ENCODE measurements at regions not wholly inside any gene's neighbourhood (a gene's known extent, or its start where the extent isn't known, plus 50 kb on each side); places are given as distances from the start of the nearest gene placed in this dataset.

- Histone ChIP-seq H3K4me2 (ENCODE audit: insufficient read depth, low read length, poor library complexity, severe bottlenecking) (no peak overlapping the region), H2BK12ac (ENCODE audit: low read length) (no peak overlapping the region), H3K9ac (ENCODE audit: low read depth, low read length, poor library complexity) (no peak overlapping the region), H3K4me1 (ENCODE audit: control insufficient read depth in 2 of 2, insufficient read depth in 1 of 2, low read depth in 1 of 2, low read length in 2 of 2) (no peaks in the 10 kb centered on the region), H2BK15ac (ENCODE audit: low read length) (no peak overlapping the region), H2AK5ac (ENCODE audit: low read depth, low read length) (no peak overlapping the region), H3K9me3 (replicated peaks in 1 of 2; ENCODE audit: control insufficient read depth in 2 of 2, insufficient read depth in 1 of 2, low read depth in 1 of 2, low read length in 2 of 2) (peaks cover 0 to 1% of the 10 kb centered on the region in 2 donors), H3K4me3 (ENCODE audit: low read length in 2 of 2) (no peak overlapping the region), H2BK5ac (ENCODE audit: low read length) (no peak overlapping the region), H3K14ac (ENCODE audit: low read length) (no peak overlapping the region), H3K18ac (ENCODE audit: low read length) (no peak overlapping the region), H2AFZ (ENCODE audit: low read length) (no peak overlapping the region), H3K27me3 (ENCODE audit: control insufficient read depth in 3 of 3, insufficient read depth in 3 of 3, low read depth in 1 of 3, low read length in 3 of 3) (no peaks in the 10 kb centered on the region), H4K91ac (ENCODE audit: low read depth, low read length, poor library complexity) (no peak overlapping the region), H3K36me3 (replicated peaks in 1 of 2; ENCODE audit: control insufficient read depth in 2 of 2, insufficient read depth in 2 of 2, low read length in 2 of 2) (no peaks in the 10 kb centered on the region), H4K8ac (ENCODE audit: low read depth, low read length) (no peak overlapping the region), H3K27ac (replicated peaks; ENCODE audit: low read length) (no peak overlapping the region), H3K4ac (ENCODE audit: low read length) (no peak overlapping the region), H3K23ac (ENCODE audit: low read depth, low read length, poor library complexity) (no peak overlapping the region), H2BK120ac (ENCODE audit: low read depth, low read length) (no peak overlapping the region), H3K79me1 (ENCODE audit: low read depth, low read length) (no peaks in the 10 kb centered on the region)
- WGBS, 2 donors (ENCODE audit: extremely low coverage in 2 of 2, insufficient read length in 2 of 2, insufficient replicate concordance in 1 of 2) = no CpG with 5 or more reads among the region's 1 CpG
- no peak for DNase-seq (ENCODE audit: low spot score)
Measured at GRCh38 chr2:77642339-77642738, 120.2 kb upstream of the LRRTM4 start.

DNA sequence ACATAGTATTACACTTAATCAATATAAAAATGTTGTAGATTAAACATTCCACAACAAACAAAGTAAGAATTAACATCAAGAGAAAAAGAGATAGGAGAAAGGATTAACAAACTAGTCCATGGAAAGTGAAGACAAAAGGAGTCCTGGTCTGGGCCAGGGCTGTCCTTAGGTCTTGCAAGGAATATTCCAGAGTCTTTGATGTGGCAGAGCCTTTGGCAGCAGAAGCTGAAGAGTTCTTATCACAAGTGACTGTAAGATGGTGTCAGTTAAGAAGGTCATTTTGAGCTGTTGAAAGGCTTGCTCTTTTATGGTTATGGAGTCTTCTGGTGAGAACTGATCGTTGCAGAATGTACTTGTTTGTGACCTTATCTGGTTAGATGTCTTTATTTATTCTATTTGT is 127.7 kb upstream of the LRRTM4 start:
- no peaks in the 10 kb centered on the region for H3K79me1 ChIP-seq (ENCODE audit: low read depth, low read length)
- H2BK5ac ChIP-seq (ENCODE audit: low read length) = no peak overlapping the region
- no peak overlapping the region for H2AK5ac ChIP-seq (ENCODE audit: low read depth, low read length)
- H3K9ac ChIP-seq (ENCODE audit: low read depth, low read length, poor library complexity) = no peak overlapping the region
- H3K23ac ChIP-seq (ENCODE audit: low read depth, low read length, poor library complexity) = no peak overlapping the region
- H2BK15ac ChIP-seq (ENCODE audit: low read length) = no peak overlapping the region
- no peaks in the 10 kb centered on the region for H3K36me3 ChIP-seq (replicated peaks in 1 of 2; ENCODE audit: control insufficient read depth in 2 of 2, insufficient read depth in 2 of 2, low read length in 2 of 2)
- no peak overlapping the region for H4K91ac ChIP-seq (ENCODE audit: low read depth, low read length, poor library complexity)
- no peak for DNase-seq (ENCODE audit: low spot score)
- H3K4me1 ChIP-seq (ENCODE audit: control insufficient read depth in 2 of 2, insufficient read depth in 1 of 2, low read depth in 1 of 2, low read length in 2 of 2) = no peaks in the 10 kb centered on the region
- H3K4me3 ChIP-seq (ENCODE audit: low read length in 2 of 2) = no peak overlapping the region
- no peaks in the 10 kb centered on the region for H3K9me3 ChIP-seq (replicated peaks in 1 of 2; ENCODE audit: control insufficient read depth in 2 of 2, insufficient read depth in 1 of 2, low read depth in 1 of 2, low read length in 2 of 2)
- no peaks in the 10 kb centered on the region for H3K27me3 ChIP-seq (ENCODE audit: control insufficient read depth in 3 of 3, insufficient read depth in 3 of 3, low read depth in 1 of 3, low read length in 3 of 3)
- H4K8ac ChIP-seq (ENCODE audit: low read depth, low read length) = no peak overlapping the region
- no peak overlapping the region for H3K14ac ChIP-seq (ENCODE audit: low read length)
- H3K18ac ChIP-seq (ENCODE audit: low read length) = no peak overlapping the region
- H2BK12ac ChIP-seq (ENCODE audit: low read length) = no peak overlapping the region
- no peak overlapping the region for H3K4me2 ChIP-seq (ENCODE audit: insufficient read depth, low read length, poor library complexity, severe bottlenecking)
- no peak overlapping the region for H2BK120ac ChIP-seq (ENCODE audit: low read depth, low read length)
- H2AFZ ChIP-seq (ENCODE audit: low read length) = no peak overlapping the region
- H3K27ac ChIP-seq (replicated peaks; ENCODE audit: low read length) = no peak overlapping the region
- no CpG with 5 or more reads among the region's 1 CpG for WGBS, 2 donors (ENCODE audit: extremely low coverage in 2 of 2, insufficient read length in 2 of 2, insufficient replicate concordance in 1 of 2)
- H3K4ac ChIP-seq (ENCODE audit: low read length) = no peak overlapping the region

DNA sequence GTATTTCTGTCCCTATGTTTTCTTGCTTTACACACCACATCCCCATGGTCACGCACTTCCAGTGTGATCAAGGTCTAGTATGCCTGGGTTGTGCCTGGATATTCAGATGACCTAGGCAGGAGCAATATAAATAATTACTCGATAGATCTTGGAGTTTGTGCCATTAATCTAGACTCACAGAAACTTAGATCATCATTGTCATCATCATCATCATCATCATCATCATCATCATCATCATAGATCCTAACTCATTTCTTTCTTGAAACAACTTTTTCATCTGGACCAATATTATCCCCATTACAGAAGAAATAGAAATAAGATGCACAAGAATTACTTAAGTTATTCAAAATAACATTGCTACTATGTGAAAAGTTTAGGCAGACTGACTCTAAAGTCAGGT is 130.3 kb upstream of the LRRTM4 start:
- Histone ChIP-seq H3K4me1 (ENCODE audit: control insufficient read depth in 2 of 2, insufficient read depth in 1 of 2, low read depth in 1 of 2, low read length in 2 of 2) (no peaks in the 10 kb centered on the region), H4K91ac (ENCODE audit: low read depth, low read length, poor library complexity) (no peak overlapping the region), H3K4ac (ENCODE audit: low read length) (no peak overlapping the region), H3K9ac (ENCODE audit: low read depth, low read length, poor library complexity) (no peak overlapping the region), H3K4me3 (ENCODE audit: low read length in 2 of 2) (no peak overlapping the region), H3K36me3 (replicated peaks in 1 of 2; ENCODE audit: control insufficient read depth in 2 of 2, insufficient read depth in 2 of 2, low read length in 2 of 2) (no peaks in the 10 kb centered on the region), H2BK15ac (ENCODE audit: low read length) (no peak overlapping the region), H3K79me1 (ENCODE audit: low read depth, low read length) (no peaks in the 10 kb centered on the region), H2BK12ac (ENCODE audit: low read length) (no peak overlapping the region), H3K14ac (ENCODE audit: low read length) (no peak overlapping the region), H3K4me2 (ENCODE audit: insufficient read depth, low read length, poor library complexity, severe bottlenecking) (no peak overlapping the region), H3K18ac (ENCODE audit: low read length) (no peak overlapping the region), H3K23ac (ENCODE audit: low read depth, low read length, poor library complexity) (no peak overlapping the region), H3K9me3 (replicated peaks in 1 of 2; ENCODE audit: control insufficient read depth in 2 of 2, insufficient read depth in 1 of 2, low read depth in 1 of 2, low read length in 2 of 2) (no peaks in the 10 kb centered on the region), H2BK5ac (ENCODE audit: low read length) (no peak overlapping the region), H3K27ac (replicated peaks; ENCODE audit: low read length) (no peak overlapping the region), H2AFZ (ENCODE audit: low read length) (no peak overlapping the region), H3K27me3 (ENCODE audit: control insufficient read depth in 3 of 3, insufficient read depth in 3 of 3, low read depth in 1 of 3, low read length in 3 of 3) (no peaks in the 10 kb centered on the region), H2BK120ac (ENCODE audit: low read depth, low read length) (no peak overlapping the region), H4K8ac (ENCODE audit: low read depth, low read length) (no peak overlapping the region), H2AK5ac (ENCODE audit: low read depth, low read length) (no peak overlapping the region)
- WGBS, 2 donors (ENCODE audit: extremely low coverage in 2 of 2, insufficient read length in 2 of 2, insufficient replicate concordance in 1 of 2) = no CpG with 5 or more reads among the region's 2 CpGs
- no peak for DNase-seq (ENCODE audit: low spot score)

GRCh38 chr2:77664491-77664890 is 142.3 kb upstream of the LRRTM4 start:
- no peak overlapping the region for H2BK15ac ChIP-seq (ENCODE audit: low read length)
- no CpG with 5 or more reads among the region's 2 CpGs for WGBS, 2 donors (ENCODE audit: extremely low coverage in 2 of 2, insufficient read length in 2 of 2, insufficient replicate concordance in 1 of 2)
- H3K4me2 ChIP-seq (ENCODE audit: insufficient read depth, low read length, poor library complexity, severe bottlenecking) = no peak overlapping the region

More at GRCh38 chr2:77664491-77664890, 142.3 kb upstream of the LRRTM4 start:
- H3K4me3 ChIP-seq (ENCODE audit: low read length in 2 of 2) = no peak overlapping the region
- H3K79me1 ChIP-seq (ENCODE audit: low read depth, low read length) = no peaks in the 10 kb centered on the region
- no peaks in the 10 kb centered on the region for H3K36me3 ChIP-seq (replicated peaks in 1 of 2; ENCODE audit: control insufficient read depth in 2 of 2, insufficient read depth in 2 of 2, low read length in 2 of 2)
- H3K4me1 ChIP-seq (ENCODE audit: control insufficient read depth in 2 of 2, insufficient read depth in 1 of 2, low read depth in 1 of 2, low read length in 2 of 2) = no peaks in the 10 kb centered on the region
- H2AFZ ChIP-seq (ENCODE audit: low read length) = no peak overlapping the region
- no peak overlapping the region for H2BK5ac ChIP-seq (ENCODE audit: low read length)
- H3K18ac ChIP-seq (ENCODE audit: low read length) = no peak overlapping the region
- no peak overlapping the region for H2BK12ac ChIP-seq (ENCODE audit: low read length)
- H3K9me3 ChIP-seq (replicated peaks in 1 of 2; ENCODE audit: control insufficient read depth in 2 of 2, insufficient read depth in 1 of 2, low read depth in 1 of 2, low read length in 2 of 2) = no peaks in the 10 kb centered on the region
- H3K27ac ChIP-seq (replicated peaks; ENCODE audit: low read length) = no peak overlapping the region
- H2BK120ac ChIP-seq (ENCODE audit: low read depth, low read length) = no peak overlapping the region
- no peaks in the 10 kb centered on the region for H3K27me3 ChIP-seq (ENCODE audit: control insufficient read depth in 3 of 3, insufficient read depth in 3 of 3, low read depth in 1 of 3, low read length in 3 of 3)
- no peak overlapping the region for H3K4ac ChIP-seq (ENCODE audit: low read length)
- no peak overlapping the region for H4K8ac ChIP-seq (ENCODE audit: low read depth, low read length)
- H4K91ac ChIP-seq (ENCODE audit: low read depth, low read length, poor library complexity) = no peak overlapping the region
- H2AK5ac ChIP-seq (ENCODE audit: low read depth, low read length) = no peak overlapping the region
- H3K23ac ChIP-seq (ENCODE audit: low read depth, low read length, poor library complexity) = no peak overlapping the region
- H3K14ac ChIP-seq (ENCODE audit: low read length) = no peak overlapping the region
- no peak overlapping the region for H3K9ac ChIP-seq (ENCODE audit: low read depth, low read length, poor library complexity)
- no peak for DNase-seq (ENCODE audit: low spot score)
